OCI-LY3 (cell line): ENCODE measurements at regions not wholly inside any gene's neighbourhood (a gene's known extent, or its start where the extent isn't known, plus 50 kb on each side); places are given as distances from the start of the nearest gene placed in this dataset.

Source experiments
- EZH2phosphoT487 ChIP-seq: fragments of 200-600 bp; shearing (Covaris generic); IDR thresholded peaks from 2 replicates; pipeline ENCODE4 v1.6.1; 2018; ENCODE audit warnings: antibody characterized with exemption, mixed run types, low read depth
- TF ChIP-seq, protein P1 (sequence below): fragments of 200-600, 300-600 bp; sonication (generic); IDR thresholded peaks from 2 replicates; pipeline ENCODE4 v1.5.1; 2014; ENCODE audit warnings: antibody characterized with exemption, low read length, low read depth

GRCh38 chr10:14453593-14453992 is 122.9 kb upstream of the FRMD4A start:
- no peak for TF ChIP-seq EZH2phosphoT487
- TF ChIP-seq, protein P1, sequence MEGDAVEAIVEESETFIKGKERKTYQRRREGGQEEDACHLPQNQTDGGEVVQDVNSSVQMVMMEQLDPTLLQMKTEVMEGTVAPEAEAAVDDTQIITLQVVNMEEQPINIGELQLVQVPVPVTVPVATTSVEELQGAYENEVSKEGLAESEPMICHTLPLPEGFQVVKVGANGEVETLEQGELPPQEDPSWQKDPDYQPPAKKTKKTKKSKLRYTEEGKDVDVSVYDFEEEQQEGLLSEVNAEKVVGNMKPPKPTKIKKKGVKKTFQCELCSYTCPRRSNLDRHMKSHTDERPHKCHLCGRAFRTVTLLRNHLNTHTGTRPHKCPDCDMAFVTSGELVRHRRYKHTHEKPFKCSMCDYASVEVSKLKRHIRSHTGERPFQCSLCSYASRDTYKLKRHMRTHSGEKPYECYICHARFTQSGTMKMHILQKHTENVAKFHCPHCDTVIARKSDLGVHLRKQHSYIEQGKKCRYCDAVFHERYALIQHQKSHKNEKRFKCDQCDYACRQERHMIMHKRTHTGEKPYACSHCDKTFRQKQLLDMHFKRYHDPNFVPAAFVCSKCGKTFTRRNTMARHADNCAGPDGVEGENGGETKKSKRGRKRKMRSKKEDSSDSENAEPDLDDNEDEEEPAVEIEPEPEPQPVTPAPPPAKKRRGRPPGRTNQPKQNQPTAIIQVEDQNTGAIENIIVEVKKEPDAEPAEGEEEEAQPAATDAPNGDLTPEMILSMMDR, result no peak
